Right kidney (tissue), 1 donor: ENCODE measurements at regions not wholly inside any gene's neighbourhood (a gene's known extent, or its start where the extent isn't known, plus 50 kb on each side); places are given as distances from the start of the nearest gene placed in this dataset.
"Not testable (repeated sequence)": the region's sequence is repeated elsewhere in the genome, so short reads cannot be mapped to it uniquely, and the experiment has no call there.

Experiments used
- DNase-seq: peaks from one replicate; pipeline ENCODE4 v3.0.0-alpha.2; 2016

GRCh38 chr22:49453019-49453418, 374.7 kb downstream of the BRD1 start:
- not testable (repeated sequence) for DNase-seq

- DNase-seq: no peak
These were observed 375.2 kb downstream of the BRD1 start for GRCh38 chr22:49452362-49452946.

GRCh38 chr22:49451070-49451840, 376.4 kb downstream of the BRD1 start:
- no peak for DNase-seq

GRCh38 chr22:49450498-49450897, 377.2 kb downstream of the BRD1 start:
- no peak for DNase-seq

GRCh38 chr22:49449811-49450446, 377.7 kb downstream of the BRD1 start:
- DNase-seq: no peak

GRCh38 chr22:49449377-49449776, 378.3 kb downstream of the BRD1 start:
- no peak for DNase-seq

- DNase-seq: no peak
These were observed 379.1 kb downstream of the BRD1 start for GRCh38 chr22:49448526-49448925.

- no peak for DNase-seq
These were observed 379.8 kb downstream of the BRD1 start for GRCh38 chr22:49447837-49448236.

- DNase-seq: no peak
These were observed 380.6 kb downstream of the BRD1 start for GRCh38 chr22:49446759-49447710.

GRCh38 chr22:49446145-49446758, 381.4 kb downstream of the BRD1 start:
- DNase-seq: no peak

GRCh38 chr22:49444781-49445180, 382.9 kb downstream of the BRD1 start:
- DNase-seq: no peak

- no peak for DNase-seq
These were observed 386.7 kb downstream of the BRD1 start for GRCh38 chr22:49440931-49441330.

- no peak for DNase-seq
These were observed 388.3 kb downstream of the BRD1 start for GRCh38 chr22:49439373-49439772.

- DNase-seq: no peak
These were observed 389.7 kb downstream of the BRD1 start for GRCh38 chr22:49437956-49438355.

- no peak for DNase-seq
These were observed 390.3 kb downstream of the BRD1 start for GRCh38 chr22:49437356-49437755.

GRCh38 chr22:49436056-49436455, 391.6 kb downstream of the BRD1 start:
- no peak for DNase-seq

- no peak for DNase-seq
These were observed 392.1 kb downstream of the BRD1 start for GRCh38 chr22:49435596-49435995.

GRCh38 chr22:49433717-49434611, 393.7 kb downstream of the BRD1 start:
- no peak for DNase-seq

- no peak for DNase-seq
These were observed 394.7 kb downstream of the BRD1 start for GRCh38 chr22:49432897-49433443.

- DNase-seq: no peak
These were observed 395.3 kb downstream of the BRD1 start for GRCh38 chr22:49432211-49432896.
